ENCODE measurements at regions not wholly inside any gene's neighbourhood (a gene's known extent, or its start where the extent isn't known, plus 50 kb on each side); places are given as distances from the start of the nearest gene placed in this dataset.
"Not testable (repeated sequence)": the region's sequence is repeated elsewhere in the genome, so short reads cannot be mapped to it uniquely, and the experiment has no call there.

DNA sequence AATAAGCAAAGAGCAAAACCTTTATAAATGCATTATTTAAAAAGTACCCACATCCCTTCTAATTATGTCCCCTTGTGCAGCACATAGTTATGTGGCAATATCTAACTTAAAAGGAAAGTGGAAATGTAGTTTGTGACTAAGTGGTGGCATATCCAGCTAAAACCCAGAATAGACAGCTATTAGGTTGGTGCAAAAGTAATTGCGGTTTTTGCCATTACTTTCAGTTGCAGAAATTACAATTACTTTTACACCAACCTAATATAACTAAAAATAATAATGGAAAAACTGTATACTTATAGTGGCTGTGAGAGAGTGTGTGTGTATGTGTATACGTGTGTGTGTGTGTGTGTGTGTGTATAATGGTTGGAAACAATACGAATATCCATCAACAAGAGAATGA is 1108.1 kb upstream of the CNTN5 start:
- H3K4me3 ChIP-seq (ENCODE audit: low read depth, low read length): no peak overlapping the region
- TF ChIP-seq, protein P1, sequence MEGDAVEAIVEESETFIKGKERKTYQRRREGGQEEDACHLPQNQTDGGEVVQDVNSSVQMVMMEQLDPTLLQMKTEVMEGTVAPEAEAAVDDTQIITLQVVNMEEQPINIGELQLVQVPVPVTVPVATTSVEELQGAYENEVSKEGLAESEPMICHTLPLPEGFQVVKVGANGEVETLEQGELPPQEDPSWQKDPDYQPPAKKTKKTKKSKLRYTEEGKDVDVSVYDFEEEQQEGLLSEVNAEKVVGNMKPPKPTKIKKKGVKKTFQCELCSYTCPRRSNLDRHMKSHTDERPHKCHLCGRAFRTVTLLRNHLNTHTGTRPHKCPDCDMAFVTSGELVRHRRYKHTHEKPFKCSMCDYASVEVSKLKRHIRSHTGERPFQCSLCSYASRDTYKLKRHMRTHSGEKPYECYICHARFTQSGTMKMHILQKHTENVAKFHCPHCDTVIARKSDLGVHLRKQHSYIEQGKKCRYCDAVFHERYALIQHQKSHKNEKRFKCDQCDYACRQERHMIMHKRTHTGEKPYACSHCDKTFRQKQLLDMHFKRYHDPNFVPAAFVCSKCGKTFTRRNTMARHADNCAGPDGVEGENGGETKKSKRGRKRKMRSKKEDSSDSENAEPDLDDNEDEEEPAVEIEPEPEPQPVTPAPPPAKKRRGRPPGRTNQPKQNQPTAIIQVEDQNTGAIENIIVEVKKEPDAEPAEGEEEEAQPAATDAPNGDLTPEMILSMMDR (IDR thresholded peaks at IDR 0.05; ENCODE audit: low read depth, low read length): no peak
- TF ChIP-seq MYC (IDR thresholded peaks at IDR 0.05; ENCODE audit: low read depth, low read length) (no peak), POLR2A (IDR thresholded peaks at IDR 0.05; ENCODE audit: extremely low read depth, insufficient read length) (no peak)
- TF ChIP-seq, protein P2, sequence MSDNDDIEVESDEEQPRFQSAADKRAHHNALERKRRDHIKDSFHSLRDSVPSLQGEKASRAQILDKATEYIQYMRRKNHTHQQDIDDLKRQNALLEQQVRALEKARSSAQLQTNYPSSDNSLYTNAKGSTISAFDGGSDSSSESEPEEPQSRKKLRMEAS (IDR thresholded peaks at IDR 0.05; ENCODE audit: low read depth, low read length): no peak

DNA sequence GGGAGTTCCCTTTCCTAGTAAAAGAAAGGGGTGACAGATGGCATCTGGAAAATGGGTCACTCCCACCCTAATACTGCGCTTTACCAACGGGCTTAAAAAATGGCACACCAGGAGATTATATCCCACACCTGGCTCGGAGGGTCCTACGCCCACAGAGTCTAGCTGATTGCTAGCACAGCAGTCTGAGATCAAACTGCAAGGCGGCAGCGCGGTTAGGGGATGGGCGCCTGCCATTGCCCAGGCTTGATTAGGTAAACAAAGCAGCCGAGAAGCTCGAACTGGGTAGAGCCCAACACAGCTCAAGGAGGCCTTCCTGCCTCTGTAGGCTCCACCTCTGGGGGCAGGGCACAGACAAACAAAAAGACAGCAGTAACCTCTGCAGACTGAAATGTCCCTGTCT is 1097.8 kb upstream of the CNTN5 start:
- DNase-seq (ENCODE audit: low read depth); H3K4me3 ChIP-seq (ENCODE audit: low read depth, low read length): not testable (repeated sequence)

More for the DNA sequence above, 1108.1 kb upstream of the CNTN5 start:
- DNase-seq (ENCODE audit: low read depth): no peak

DNA sequence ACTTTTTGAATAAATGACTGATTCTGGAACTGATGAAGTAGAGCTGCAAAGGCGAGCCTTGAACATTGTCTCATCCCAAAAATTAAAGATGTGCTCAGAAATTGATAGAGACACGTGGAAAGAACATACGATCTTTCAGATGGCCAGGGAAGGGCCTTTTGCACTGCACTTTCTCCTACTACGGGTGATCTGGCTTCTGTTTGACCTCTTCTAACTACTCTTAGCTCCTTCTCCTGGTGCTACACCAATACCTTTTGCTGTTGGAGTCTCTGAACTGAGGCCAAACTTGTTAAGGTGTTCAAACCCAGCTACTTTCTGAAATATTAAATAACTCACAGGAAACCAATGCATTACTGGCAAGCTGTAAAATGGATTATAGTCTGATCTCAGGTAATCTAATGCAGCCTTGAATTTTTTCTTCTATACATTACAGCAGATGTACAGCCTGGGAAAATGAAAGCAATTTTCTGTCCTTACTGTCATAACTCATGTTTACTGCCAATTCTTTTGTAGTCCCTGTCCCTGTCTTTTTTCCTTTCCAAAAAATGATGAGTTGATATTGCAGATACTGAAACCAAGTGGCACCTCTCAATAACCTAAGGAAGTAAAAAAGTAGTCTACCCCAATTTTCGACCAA is 1086.1 kb upstream of the CNTN5 start:
- TF ChIP-seq POLR2A (IDR thresholded peaks at IDR 0.05; ENCODE audit: extremely low read depth, insufficient read length) (no peak), MYC (IDR thresholded peaks at IDR 0.05; ENCODE audit: low read depth, low read length) (no peak)
- TF ChIP-seq, protein P2 (IDR thresholded peaks at IDR 0.05; ENCODE audit: low read depth, low read length): no peak
- TF ChIP-seq, protein P1 (IDR thresholded peaks at IDR 0.05; ENCODE audit: low read depth, low read length): no peak

DNA sequence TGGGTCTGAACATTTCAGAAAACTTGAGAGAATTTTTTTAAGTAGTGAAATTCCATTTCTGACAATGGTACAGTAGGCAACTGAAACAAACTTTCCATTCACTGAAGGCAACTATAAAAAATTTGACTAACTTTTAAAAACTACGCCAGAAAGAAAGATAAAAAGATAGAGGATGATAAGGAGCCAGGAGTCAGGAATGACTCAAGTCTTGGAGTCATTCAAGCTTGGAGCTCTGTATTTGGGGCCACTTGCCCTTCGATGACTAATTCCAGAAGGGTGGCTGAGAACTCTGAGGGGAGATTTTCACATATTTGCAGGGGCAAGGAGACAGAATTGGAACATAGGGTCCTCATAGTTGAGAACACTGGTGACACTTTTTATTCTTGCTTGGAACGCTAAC is 1083.2 kb upstream of the CNTN5 start:
- no peak overlapping the region for H3K4me3 ChIP-seq (ENCODE audit: low read depth, low read length)
- no peak for DNase-seq (ENCODE audit: low read depth)
- TF ChIP-seq, protein P1 (IDR thresholded peaks at IDR 0.05; ENCODE audit: low read depth, low read length): no peak

More for the DNA sequence above, 1086.1 kb upstream of the CNTN5 start:
- H3K4me3 ChIP-seq (ENCODE audit: low read depth, low read length): no peak overlapping the region
- no peak for DNase-seq (ENCODE audit: low read depth)

DNA sequence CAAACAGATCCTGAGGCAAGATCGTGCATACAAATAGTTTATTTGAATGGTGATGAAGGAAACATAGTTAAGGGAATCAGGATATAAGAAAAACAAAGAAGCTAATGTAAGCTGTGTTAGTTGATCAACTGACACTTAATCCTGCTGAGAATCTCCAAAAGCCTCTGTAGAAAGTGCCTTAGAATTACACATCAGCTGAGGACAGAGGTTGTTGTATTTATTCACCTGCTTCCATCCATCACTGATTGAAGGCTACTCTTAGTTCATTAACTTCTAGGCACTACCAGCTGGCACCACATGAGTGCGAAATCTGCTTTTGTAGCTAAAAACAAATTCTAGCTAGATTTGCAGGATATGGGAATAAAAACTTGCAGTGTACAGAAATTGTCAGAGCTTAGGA is 1082.0 kb upstream of the CNTN5 start:
- no peak for TF ChIP-seq POLR2A (IDR thresholded peaks at IDR 0.05; ENCODE audit: extremely low read depth, insufficient read length)
- TF ChIP-seq, protein P2 (IDR thresholded peaks at IDR 0.05; ENCODE audit: low read depth, low read length): no peak
- TF ChIP-seq, protein P1 (IDR thresholded peaks at IDR 0.05; ENCODE audit: low read depth, low read length): no peak
- TF ChIP-seq MYC (IDR thresholded peaks at IDR 0.05; ENCODE audit: low read depth, low read length): no peak
- no peak overlapping the region for H3K4me3 ChIP-seq (ENCODE audit: low read depth, low read length)
- no peak for DNase-seq (ENCODE audit: low read depth)

DNA sequence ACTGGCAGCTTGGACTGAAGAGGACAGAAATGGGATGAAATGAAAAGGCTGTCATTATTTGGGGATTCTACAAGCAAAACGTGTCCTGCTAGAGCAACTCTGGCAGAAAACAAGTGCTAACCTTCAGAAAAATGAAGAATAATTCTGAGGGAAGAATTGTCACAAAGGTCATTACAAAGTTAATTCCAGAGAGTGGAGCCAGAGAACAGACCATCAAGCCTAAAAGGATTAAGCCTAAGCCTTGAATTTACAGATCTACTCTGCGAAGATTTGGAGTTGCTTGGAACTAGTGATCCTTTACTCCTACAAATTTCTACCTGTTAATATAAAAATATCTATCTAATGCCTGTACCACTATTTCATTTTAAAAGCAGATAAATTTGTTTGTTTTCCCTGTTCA is 1077.3 kb upstream of the CNTN5 start:
- TF ChIP-seq, protein P1 (IDR thresholded peaks at IDR 0.05; ENCODE audit: low read depth, low read length): no peak
- TF ChIP-seq, protein P2 (IDR thresholded peaks at IDR 0.05; ENCODE audit: low read depth, low read length): no peak
- TF ChIP-seq MYC (IDR thresholded peaks at IDR 0.05; ENCODE audit: low read depth, low read length) (no peak), POLR2A (IDR thresholded peaks at IDR 0.05; ENCODE audit: extremely low read depth, insufficient read length) (no peak)
- DNase-seq (ENCODE audit: low read depth): no peak
- H3K4me3 ChIP-seq (ENCODE audit: low read depth, low read length): no peak overlapping the region

Data from NB4 (cell line).